ENCODE measurements at regions not wholly inside any gene's neighbourhood (a gene's known extent, or its start where the extent isn't known, plus 50 kb on each side); places are given as distances from the start of the nearest gene placed in this dataset.

- TF ChIP-seq POLR2AphosphoS5 (IDR thresholded peaks at IDR 0.05; ENCODE audit: insufficient read depth, low read depth, low read length), result no peak
- no peak for TF ChIP-seq EZH2 (IDR thresholded peaks at IDR 0.05; ENCODE audit: borderline replicate concordance, low read depth, low read length, severe bottlenecking)
- no peak for TF ChIP-seq MAX (IDR thresholded peaks at IDR 0.05; ENCODE audit: insufficient read depth, insufficient read length)
- no peak for TF ChIP-seq CTCF (IDR thresholded peaks at IDR 0.05; ENCODE audit: extremely low read depth in 1 of 2, insufficient read depth in 1 of 2, low read depth in 1 of 2, low read length in 2 of 2)
- TF ChIP-seq POLR2A (IDR thresholded peaks at IDR 0.05; ENCODE audit: low read depth, low read length), result no peak
- TF ChIP-seq MYC (IDR thresholded peaks at IDR 0.05; ENCODE audit: low read depth, low read length), result no peak
- no peak for TF ChIP-seq JUN (IDR thresholded peaks at IDR 0.05; ENCODE audit: borderline replicate concordance, insufficient read depth, insufficient read length, low read depth)
- no peak for TF ChIP-seq GATA2 (IDR thresholded peaks at IDR 0.05; ENCODE audit: insufficient read depth, insufficient read length, low read depth, low read length)
- TF ChIP-seq FOS (IDR thresholded peaks at IDR 0.05; ENCODE audit: borderline replicate concordance, insufficient read depth, low read length), result no peak
Measured at GRCh38 chr11:28463826-28464225, 355.6 kb downstream of the METTL15 start.
